ENCODE measurements at regions not wholly inside any gene's neighbourhood (a gene's known extent, or its start where the extent isn't known, plus 50 kb on each side); places are given as distances from the start of the nearest gene placed in this dataset.
"Not testable (repeated sequence)": the region's sequence is repeated elsewhere in the genome, so short reads cannot be mapped to it uniquely, and the experiment has no call there.

DNA sequence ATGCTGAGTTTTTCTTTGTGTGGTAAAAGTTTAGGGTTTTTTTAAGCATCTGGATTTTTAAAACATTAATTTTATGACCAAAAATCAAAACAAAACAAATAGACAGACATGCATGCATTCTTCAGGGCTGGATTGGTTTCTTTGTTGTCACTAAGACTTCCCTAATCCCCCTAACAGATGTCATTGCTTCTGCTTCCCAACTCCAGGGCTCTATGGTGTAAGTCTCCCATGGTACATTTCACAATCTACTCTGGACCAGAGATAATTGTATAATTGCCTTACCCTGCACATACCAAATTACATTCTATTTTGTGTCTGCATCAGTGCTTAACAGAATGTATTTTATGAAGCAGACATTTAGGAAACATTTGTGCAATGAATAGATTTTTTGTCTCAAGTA lies 529.1 kb upstream of the SMIM31 start:
- no peak for DNase-seq (ENCODE audit: insufficient read length, low spot score)
- no peak for TF ChIP-seq POLR2A (IDR thresholded peaks at IDR 0.05; ENCODE audit: low read depth, low read length)
- FAIRE-seq: no peak

DNA sequence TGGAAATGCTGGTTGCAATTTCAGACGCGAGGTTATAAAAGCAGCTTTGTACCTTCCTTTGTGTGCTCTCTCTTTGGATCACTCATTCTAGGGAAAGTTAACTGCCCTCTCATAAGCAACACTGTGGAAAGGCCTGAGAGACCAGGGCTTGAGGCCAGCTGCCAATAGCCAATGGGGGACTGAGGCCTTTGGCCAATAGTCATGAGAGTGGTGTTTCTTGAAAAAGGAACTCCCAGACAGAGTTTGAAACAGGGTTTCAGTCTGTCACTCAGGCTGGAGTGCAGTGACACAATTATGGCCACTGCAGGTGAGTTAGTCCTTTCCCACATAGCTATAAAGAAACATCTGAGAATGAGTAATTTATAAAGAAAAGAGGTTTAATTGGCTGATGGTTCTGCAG lies 524.7 kb upstream of the SMIM31 start:
- FAIRE-seq (no peak), DNase-seq (ENCODE audit: insufficient read length, low spot score) (no peak)
- TF ChIP-seq POLR2A (IDR thresholded peaks at IDR 0.05; ENCODE audit: low read depth, low read length): no peak

DNA sequence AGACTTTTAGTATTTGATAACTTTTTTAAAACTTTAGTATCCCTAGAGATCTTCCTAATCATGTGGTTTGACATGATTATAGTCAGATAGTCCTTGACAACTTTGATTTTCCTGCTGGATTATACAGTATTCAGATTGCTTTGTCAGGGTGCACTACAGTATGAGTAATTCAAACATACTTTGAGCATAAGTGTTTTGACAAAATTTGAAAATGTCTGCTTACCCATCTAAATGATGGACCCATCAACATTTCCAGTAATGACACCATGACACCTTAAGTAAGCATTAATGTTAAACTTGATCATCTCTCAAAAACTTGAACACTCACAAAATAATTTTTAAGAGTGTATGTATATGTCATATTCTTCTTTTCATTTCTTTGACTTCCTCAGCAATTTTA lies 514.5 kb upstream of the SMIM31 start:
- no peak for TF ChIP-seq POLR2A (IDR thresholded peaks at IDR 0.05; ENCODE audit: low read depth, low read length)
- DNase-seq (ENCODE audit: insufficient read length, low spot score) (no peak), FAIRE-seq (no peak)

DNA sequence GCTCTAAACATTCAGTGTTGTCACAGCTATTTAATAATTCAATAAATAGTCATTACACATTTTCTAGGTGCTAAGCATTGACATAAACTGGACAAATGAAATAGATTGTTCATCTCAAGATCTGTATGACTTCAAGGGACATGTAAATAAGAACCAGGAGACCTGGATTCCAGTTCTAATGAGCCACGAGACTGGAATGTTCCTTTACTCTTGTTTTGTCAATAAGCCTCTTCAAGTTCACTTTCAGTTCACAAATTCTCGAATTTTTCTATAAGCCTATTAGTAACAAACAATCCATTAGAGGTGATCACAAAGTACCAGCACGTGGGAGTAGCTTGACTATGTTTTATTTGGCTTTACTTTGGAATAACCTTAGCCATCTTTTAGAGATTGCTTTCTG lies 514.0 kb upstream of the SMIM31 start:
- FAIRE-seq (no peak), DNase-seq (ENCODE audit: insufficient read length, low spot score) (no peak)
- no peak for TF ChIP-seq POLR2A (IDR thresholded peaks at IDR 0.05; ENCODE audit: low read depth, low read length)

DNA sequence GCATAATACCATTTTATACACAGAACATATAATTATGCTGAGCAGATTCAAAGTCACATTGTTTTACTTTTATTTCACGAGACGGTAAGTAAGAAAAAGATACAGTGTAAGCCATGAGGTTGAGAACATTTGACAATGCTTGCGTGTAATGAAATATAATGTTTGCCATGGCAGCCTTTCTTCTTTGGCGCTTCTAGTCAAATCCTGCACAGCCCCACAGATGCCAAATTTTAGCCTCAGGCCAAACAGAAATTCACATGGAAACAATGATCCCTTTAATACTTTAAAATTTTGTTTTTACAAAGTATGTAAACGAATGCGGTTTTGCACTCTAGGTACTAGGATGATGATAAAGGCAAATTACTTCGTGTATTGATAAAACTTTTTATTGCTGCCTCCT lies 502.7 kb upstream of the SMIM31 start:
- DNase-seq (ENCODE audit: insufficient read length, low spot score): no peak
- no peak for TF ChIP-seq POLR2A (IDR thresholded peaks at IDR 0.05; ENCODE audit: low read depth, low read length)

DNA sequence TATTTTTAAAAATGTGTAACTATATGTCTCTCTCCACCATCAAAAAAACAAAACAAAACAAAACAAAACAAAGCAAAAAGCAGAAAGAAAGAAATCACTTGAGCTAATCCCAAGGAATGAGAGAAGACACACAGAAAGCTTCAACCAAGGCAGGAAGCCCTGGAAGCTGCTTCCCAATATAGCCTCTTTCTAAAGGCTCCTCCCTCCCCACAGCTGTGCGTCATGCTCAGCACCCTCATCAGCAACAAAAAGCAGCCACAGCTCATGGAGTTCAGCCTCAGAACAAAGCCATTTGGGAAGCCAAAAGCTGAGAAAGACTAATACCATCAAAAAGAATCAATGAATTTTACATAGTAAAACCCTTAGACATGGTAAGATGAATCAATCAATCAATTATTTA lies 501.6 kb upstream of the SMIM31 start:
- DNase-seq (ENCODE audit: insufficient read length, low spot score) (peak; percentile 2), FAIRE-seq (peak; percentile 66)
- TF ChIP-seq POLR2A (IDR thresholded peaks at IDR 0.05; ENCODE audit: low read depth, low read length): no peak

More for the DNA sequence above, 502.7 kb upstream of the SMIM31 start:
- FAIRE-seq: no peak

DNA sequence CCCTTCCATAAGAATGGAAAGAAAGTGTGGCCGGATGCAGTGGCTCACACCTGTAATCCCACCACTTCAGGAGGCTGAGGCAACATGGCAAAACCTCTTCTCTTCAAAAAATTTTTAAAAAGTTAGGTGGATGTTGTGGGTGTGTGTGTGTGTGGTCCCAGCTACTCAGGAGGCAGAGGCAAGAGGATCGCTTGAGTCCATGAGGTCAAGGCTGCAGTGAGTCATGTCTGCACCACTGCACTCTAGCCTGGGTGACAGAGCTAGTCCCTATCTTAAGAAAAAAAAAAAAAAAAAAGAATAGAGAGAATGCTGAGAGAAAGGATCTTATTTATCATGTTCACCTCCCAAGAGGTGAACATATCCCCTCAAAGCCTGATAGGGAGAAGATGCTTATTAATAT lies 492.1 kb upstream of the SMIM31 start:
- no peak for DNase-seq (ENCODE audit: insufficient read length, low spot score)
- FAIRE-seq: no peak
- no peak for TF ChIP-seq POLR2A (IDR thresholded peaks at IDR 0.05; ENCODE audit: low read depth, low read length)

DNA sequence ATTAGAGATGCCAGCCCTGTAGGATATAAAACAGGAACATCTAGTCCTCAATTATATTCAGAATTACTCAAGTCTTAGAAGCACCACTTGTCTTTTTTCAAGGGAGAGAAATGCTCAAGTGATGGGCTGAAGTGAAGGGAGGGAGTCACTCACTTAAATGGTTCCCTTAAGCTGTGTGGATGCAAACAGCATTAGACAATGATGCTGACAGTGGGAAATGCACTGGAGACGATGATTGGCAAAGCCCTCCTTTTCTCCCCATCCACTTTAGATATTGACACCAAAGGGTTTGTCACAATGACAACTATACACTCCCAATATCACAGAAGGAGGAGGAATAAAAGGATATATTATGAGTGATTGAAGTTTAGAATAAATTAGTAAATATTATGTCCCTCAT lies 491.4 kb upstream of the SMIM31 start:
- not testable (repeated sequence) for FAIRE-seq; DNase-seq (ENCODE audit: insufficient read length, low spot score)

DNA sequence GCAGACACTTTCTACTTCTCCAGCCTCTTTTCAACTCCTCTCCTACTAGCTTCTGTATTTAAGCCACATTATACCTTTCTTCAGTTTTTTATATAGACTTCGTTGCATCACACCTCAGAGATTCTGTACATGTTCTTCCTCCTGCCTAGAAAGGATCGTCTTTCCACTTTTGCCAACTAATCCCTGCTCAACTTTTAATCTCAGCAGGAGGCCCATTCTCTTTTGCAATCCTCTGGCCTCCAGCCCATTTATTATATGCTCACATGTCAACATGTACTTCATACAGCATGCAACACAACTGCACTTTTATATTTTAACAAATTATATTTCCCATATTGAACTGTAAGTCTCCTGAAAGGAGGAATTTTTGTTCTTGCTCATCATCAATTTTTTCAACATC lies 476.5 kb upstream of the SMIM31 start:
- FAIRE-seq; DNase-seq (ENCODE audit: insufficient read length, low spot score): not testable (repeated sequence)

DNA sequence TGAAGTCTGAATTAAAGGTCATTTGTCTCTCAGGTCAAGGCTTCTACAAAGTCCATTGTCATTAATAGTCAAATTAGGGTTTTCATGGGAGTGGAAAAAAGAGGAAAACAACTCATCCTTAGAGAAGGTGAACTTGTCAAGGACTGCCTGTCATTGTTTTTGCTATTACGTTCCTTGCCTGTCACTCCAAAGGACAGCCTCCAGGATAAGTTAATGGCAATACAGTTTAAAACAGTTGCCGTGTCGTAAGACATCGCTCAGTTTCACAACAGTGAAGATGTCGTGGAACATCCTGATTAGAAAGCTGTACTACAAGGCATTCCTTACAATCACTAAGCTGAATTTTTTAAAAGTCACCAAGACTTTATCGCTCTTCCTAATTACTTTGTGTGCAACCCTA lies 466.8 kb upstream of the SMIM31 start:
- DNase-seq (ENCODE audit: insufficient read length, low spot score) (no peak), FAIRE-seq (no peak)
- no peak for TF ChIP-seq POLR2A (IDR thresholded peaks at IDR 0.05; ENCODE audit: low read depth, low read length)

DNA sequence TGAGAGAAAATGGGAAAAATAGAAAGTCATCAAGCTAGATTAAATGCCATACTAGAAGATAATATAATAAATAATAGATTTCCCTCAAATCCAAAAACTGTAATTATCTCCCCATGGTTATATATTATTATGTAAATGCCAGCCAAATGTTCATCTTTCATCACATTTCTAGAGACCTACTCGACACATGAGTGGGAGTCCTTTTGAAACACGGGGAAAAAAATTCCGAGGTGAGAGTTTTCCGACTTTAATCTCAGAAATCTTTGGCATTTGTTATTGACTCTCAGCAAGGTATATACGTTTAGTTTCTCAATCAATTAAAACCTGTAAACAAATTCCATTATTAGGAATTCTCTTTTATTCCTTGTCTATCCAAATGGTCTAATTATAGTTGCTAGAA lies 465.4 kb upstream of the SMIM31 start:
- DNase-seq (ENCODE audit: insufficient read length, low spot score): no peak
- no peak for TF ChIP-seq POLR2A (IDR thresholded peaks at IDR 0.05; ENCODE audit: low read depth, low read length)
- FAIRE-seq: no peak

DNA sequence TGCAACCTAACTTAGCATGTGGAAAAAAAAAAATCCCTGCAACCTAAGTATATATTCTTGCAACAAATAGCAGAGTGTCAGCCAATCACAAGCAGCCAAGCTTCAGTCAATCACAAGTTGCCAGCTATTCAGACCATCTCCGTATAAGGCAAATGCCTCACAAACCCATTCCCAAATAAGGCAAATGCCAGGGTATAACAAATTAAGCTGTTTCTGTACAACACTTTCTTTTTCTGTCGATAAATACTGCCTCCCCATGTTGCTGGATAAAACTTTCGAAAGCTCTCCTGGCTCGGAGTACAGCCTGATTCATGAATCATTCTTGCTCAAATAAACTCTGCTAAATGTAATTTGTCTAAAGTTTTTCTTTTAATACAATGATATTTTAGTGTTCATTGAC lies 460.7 kb upstream of the SMIM31 start:
- FAIRE-seq (no peak), DNase-seq (ENCODE audit: insufficient read length, low spot score) (no peak)

DNA sequence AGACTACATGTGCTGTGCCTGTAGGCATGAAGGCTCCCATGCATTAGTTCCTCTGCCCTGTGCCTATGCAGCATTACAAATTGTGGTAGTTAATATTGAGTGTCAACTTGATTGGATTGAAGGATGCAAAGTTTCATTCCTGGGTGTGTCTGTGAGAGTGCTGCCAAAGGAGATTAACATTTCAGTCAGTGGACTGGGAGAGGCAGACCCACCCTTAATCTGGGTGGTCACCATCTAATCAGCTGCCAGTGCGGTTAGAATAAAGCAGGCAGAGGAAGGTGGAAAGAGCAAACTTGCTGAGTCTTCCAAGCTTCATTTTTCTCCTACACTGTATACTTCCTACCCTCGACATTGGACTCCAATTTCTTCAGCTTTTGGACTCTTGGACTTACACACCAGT lies 460.2 kb upstream of the SMIM31 start:
- no peak for TF ChIP-seq POLR2A (IDR thresholded peaks at IDR 0.05; ENCODE audit: low read depth, low read length)
- FAIRE-seq (no peak), DNase-seq (ENCODE audit: insufficient read length, low spot score) (no peak)

More for the DNA sequence above, 460.7 kb upstream of the SMIM31 start:
- TF ChIP-seq POLR2A (IDR thresholded peaks at IDR 0.05; ENCODE audit: low read depth, low read length): no peak

DNA sequence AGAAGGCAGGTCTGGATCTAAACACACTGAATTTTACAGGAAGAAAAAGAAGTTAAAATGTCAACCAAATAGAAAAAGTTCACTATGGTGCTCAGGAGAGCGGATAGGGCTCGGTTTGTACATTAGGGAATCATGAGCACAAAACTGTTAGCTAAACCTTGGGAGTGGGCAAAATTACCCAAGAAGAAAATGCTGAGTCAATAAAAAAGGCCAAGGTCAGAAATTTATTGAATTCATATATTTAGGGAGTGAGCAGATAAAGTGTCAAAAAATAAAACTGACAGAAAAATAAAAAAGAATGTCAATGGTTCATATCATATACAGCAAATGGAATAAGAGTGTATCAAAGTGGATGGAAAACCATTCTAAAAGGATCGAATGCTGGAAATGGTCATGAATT lies 452.5 kb upstream of the SMIM31 start:
- TF ChIP-seq POLR2A (IDR thresholded peaks at IDR 0.05; ENCODE audit: low read depth, low read length): no peak
- no peak for DNase-seq (ENCODE audit: insufficient read length, low spot score)
- FAIRE-seq: no peak

DNA sequence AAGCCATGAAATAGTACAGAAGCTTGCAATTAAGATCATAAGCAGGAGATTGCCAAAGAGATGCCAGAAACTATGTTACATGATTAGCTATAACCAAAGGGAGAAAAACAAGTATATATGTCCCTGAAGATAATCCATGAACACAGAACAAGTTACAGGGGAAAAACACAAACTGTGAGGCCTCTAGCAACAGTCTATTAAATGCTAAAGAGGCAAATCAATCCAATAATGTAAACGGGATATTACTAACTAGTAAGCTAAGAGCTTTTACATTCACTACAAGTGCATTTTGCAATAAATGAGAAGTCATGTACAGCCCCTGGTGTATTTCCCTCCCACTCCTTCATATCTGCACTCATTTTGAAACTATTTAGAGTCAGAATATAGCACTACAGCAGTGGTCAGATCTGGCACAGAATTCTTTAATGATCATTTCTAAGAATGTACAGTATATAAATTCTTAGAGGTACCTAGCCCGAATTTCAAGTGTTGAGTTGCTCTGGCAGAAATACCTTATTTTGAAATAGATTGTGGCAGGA lies 449.8 kb upstream of the SMIM31 start:
- no peak for FAIRE-seq
- no peak for TF ChIP-seq POLR2A (IDR thresholded peaks at IDR 0.05; ENCODE audit: low read depth, low read length)
- DNase-seq (ENCODE audit: insufficient read length, low spot score): no peak

DNA sequence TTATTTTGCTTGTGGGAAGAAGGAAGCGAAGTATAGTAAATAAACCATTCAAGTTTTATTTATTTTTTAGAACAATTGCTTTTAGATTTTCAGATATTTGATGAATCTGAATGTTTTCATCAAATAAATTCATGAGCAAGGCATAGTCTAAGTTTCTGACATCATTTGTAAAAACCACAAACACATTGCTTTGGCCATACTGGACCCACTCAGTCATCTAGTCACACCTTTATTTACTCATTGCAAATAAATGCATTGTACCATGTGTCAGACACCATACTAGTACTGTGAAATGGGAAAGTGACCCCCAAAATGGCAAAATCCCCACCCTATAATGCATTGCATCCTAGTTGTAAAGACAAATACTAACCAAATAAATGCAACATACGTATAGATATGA lies 449.1 kb upstream of the SMIM31 start:
- DNase-seq (ENCODE audit: insufficient read length, low spot score) (no peak), FAIRE-seq (no peak)
- no peak for TF ChIP-seq POLR2A (IDR thresholded peaks at IDR 0.05; ENCODE audit: low read depth, low read length)

Measured in H54 (cell line).